ENCODE measurements at regions not wholly inside any gene's neighbourhood (a gene's known extent, or its start where the extent isn't known, plus 50 kb on each side); places are given as distances from the start of the nearest gene placed in this dataset.

GRCh38 chr1:168374566-168374965 is 93.9 kb downstream of the TBX19 start:
- Histone ChIP-seq H3K27ac (no peak overlapping the region), H3K9me3 (no peaks in the 10 kb centered on the region), H3K4me3 (no peak overlapping the region), H3K27me3 (no peaks in the 10 kb centered on the region), H3K36me3 (no peaks in the 10 kb centered on the region), H3K4me1 (no peaks in the 10 kb centered on the region)
- DNase-seq: no peak
- no peak for TF ChIP-seq CTCF (IDR thresholded peaks at IDR 0.05)
- intact Hi-C loops (cut with DNase I): no loop called here
- ATAC-seq: no peak

GRCh38 chr1:168373869-168374268 is 93.2 kb downstream of the TBX19 start:
- intact Hi-C loops (cut with DNase I): no loop called here
- H3K36me3 ChIP-seq: no peaks in the 10 kb centered on the region
- no peak overlapping the region for H3K4me3 ChIP-seq
- no peaks in the 10 kb centered on the region for H3K4me1 ChIP-seq
- no peaks in the 10 kb centered on the region for H3K9me3 ChIP-seq
- H3K27me3 ChIP-seq: no peaks in the 10 kb centered on the region
- ATAC-seq (no peak), DNase-seq (no peak)
- TF ChIP-seq CTCF (IDR thresholded peaks at IDR 0.05): no peak
- no peak overlapping the region for H3K27ac ChIP-seq

- Histone ChIP-seq H3K27me3 (no peaks in the 10 kb centered on the region), H3K36me3 (no peaks in the 10 kb centered on the region), H3K4me3 (no peak overlapping the region), H3K9me3 (no peaks in the 10 kb centered on the region), H3K4me1 (no peaks in the 10 kb centered on the region), H3K27ac (no peak overlapping the region)
- no peak for TF ChIP-seq CTCF (IDR thresholded peaks at IDR 0.05)
- DNase-seq (no peak), ATAC-seq (no peak)
- intact Hi-C loops (cut with DNase I): no loop called here
Measured at GRCh38 chr1:168372861-168373371, 92.2 kb downstream of the TBX19 start.

- DNase-seq (no peak), ATAC-seq (no peak)
- no peaks in the 10 kb centered on the region for H3K27me3 ChIP-seq
- H3K9me3 ChIP-seq: no peaks in the 10 kb centered on the region
- H3K27ac ChIP-seq: no peak overlapping the region
- intact Hi-C loops (cut with DNase I): no loop called here
- no peaks in the 10 kb centered on the region for H3K4me1 ChIP-seq
- H3K4me3 ChIP-seq: no peak overlapping the region
- no peaks in the 10 kb centered on the region for H3K36me3 ChIP-seq
- no peak for TF ChIP-seq CTCF (IDR thresholded peaks at IDR 0.05)
Measured at GRCh38 chr1:168372307-168372706, 91.6 kb downstream of the TBX19 start.

GRCh38 chr1:168371477-168371876 is 90.8 kb downstream of the TBX19 start:
- Histone ChIP-seq H3K27ac (no peak overlapping the region), H3K9me3 (no peaks in the 10 kb centered on the region), H3K4me1 (no peaks in the 10 kb centered on the region), H3K27me3 (no peaks in the 10 kb centered on the region), H3K4me3 (no peak overlapping the region), H3K36me3 (no peaks in the 10 kb centered on the region)
- ATAC-seq (no peak), DNase-seq (no peak)
- no peak for TF ChIP-seq CTCF (IDR thresholded peaks at IDR 0.05)
- intact Hi-C loops (cut with DNase I): no loop called here

GRCh38 chr1:168370586-168370985 is 89.9 kb downstream of the TBX19 start:
- DNase-seq: no peak
- no peak for ATAC-seq

More at GRCh38 chr1:168370586-168370985, 89.9 kb downstream of the TBX19 start:
- Histone ChIP-seq H3K4me3 (no peak overlapping the region), H3K9me3 (no peaks in the 10 kb centered on the region), H3K27me3 (no peaks in the 10 kb centered on the region), H3K27ac (no peak overlapping the region), H3K4me1 (no peaks in the 10 kb centered on the region), H3K36me3 (no peaks in the 10 kb centered on the region)
- intact Hi-C loops (cut with DNase I): no loop called here
- no peak for TF ChIP-seq CTCF (IDR thresholded peaks at IDR 0.05)
